ENCODE measurements at regions not wholly inside any gene's neighbourhood (a gene's known extent, or its start where the extent isn't known, plus 50 kb on each side); places are given as distances from the start of the nearest gene placed in this dataset.

DNA sequence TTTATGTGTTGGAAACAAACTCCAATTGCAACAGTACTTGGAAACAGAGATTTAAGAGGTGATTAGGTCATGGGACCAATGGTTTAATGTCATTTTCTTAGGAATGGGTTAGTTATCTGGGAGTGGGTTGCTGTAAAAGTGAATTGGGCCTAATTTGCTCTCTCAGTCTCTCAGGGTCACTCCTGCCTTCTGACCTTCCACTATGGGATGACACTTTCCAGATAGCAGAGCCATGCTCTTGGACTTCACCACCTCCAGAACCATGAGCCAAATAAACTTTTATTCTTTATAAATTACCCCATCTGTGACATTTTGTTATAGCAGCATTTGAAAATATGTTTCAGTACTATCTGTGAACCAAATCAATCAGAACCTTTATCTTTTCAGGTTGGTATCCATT is 1509.1 kb downstream of the REEP3 start:
- no peak for TF ChIP-seq EZH2 (IDR thresholded peaks at IDR 0.05; ENCODE audit: borderline replicate concordance, low read depth, low read length, poor library complexity, severe bottlenecking)
- TF ChIP-seq, protein P1, sequence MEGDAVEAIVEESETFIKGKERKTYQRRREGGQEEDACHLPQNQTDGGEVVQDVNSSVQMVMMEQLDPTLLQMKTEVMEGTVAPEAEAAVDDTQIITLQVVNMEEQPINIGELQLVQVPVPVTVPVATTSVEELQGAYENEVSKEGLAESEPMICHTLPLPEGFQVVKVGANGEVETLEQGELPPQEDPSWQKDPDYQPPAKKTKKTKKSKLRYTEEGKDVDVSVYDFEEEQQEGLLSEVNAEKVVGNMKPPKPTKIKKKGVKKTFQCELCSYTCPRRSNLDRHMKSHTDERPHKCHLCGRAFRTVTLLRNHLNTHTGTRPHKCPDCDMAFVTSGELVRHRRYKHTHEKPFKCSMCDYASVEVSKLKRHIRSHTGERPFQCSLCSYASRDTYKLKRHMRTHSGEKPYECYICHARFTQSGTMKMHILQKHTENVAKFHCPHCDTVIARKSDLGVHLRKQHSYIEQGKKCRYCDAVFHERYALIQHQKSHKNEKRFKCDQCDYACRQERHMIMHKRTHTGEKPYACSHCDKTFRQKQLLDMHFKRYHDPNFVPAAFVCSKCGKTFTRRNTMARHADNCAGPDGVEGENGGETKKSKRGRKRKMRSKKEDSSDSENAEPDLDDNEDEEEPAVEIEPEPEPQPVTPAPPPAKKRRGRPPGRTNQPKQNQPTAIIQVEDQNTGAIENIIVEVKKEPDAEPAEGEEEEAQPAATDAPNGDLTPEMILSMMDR (conservative IDR thresholded peaks at IDR 0.05; ENCODE audit: low read depth, low read length): no peak

Measured in A673 (cell line).